ENCODE measurements at regions not wholly inside any gene's neighbourhood (a gene's known extent, or its start where the extent isn't known, plus 50 kb on each side); places are given as distances from the start of the nearest gene placed in this dataset.
A peak's percentile ranks its signal among the peaks of the same experiment; 100 is the strongest.

DNA sequence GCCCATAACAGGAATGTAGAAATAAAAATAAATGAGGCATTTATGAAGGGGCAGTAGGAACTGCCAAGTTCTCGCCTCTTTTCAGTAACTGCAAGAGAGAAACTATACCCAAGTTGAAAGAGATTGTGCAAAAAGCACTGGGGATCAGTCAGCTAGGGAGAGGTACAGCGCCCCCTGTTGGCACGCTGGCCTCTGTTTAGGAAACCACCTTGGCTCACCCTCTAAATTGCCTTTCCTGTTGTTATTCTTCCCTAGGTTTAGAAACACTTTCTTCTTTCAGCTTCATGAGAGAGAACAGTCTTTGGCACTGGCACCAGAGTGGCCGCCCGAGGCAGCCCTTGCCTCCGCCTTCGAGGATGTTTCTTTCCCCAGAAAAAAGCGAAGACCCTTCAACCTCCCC is 348.5 kb downstream of the MID1IP1 start:
- peak; percentile 77 to 89 (median 81) for DNase-seq
- TF ChIP-seq, protein P1, sequence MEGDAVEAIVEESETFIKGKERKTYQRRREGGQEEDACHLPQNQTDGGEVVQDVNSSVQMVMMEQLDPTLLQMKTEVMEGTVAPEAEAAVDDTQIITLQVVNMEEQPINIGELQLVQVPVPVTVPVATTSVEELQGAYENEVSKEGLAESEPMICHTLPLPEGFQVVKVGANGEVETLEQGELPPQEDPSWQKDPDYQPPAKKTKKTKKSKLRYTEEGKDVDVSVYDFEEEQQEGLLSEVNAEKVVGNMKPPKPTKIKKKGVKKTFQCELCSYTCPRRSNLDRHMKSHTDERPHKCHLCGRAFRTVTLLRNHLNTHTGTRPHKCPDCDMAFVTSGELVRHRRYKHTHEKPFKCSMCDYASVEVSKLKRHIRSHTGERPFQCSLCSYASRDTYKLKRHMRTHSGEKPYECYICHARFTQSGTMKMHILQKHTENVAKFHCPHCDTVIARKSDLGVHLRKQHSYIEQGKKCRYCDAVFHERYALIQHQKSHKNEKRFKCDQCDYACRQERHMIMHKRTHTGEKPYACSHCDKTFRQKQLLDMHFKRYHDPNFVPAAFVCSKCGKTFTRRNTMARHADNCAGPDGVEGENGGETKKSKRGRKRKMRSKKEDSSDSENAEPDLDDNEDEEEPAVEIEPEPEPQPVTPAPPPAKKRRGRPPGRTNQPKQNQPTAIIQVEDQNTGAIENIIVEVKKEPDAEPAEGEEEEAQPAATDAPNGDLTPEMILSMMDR (IDR thresholded peaks at IDR 0.05), result peak; percentile 52 to 73 (median 63)
- no peak for TF ChIP-seq POLR2A (IDR thresholded peaks at IDR 0.05)
- peak; percentile 75 for ATAC-seq
- no peaks in the 10 kb centered on the region for H3K27me3 ChIP-seq
- no peak overlapping the region for H3K4me3 ChIP-seq
- intact Hi-C loops (cut with DNase I), result loop anchor here (10.0 kb wide), 1 partner anchor 375 kb away; no protein-coding TSS in a partner anchor
- no peaks in the 10 kb centered on the region for H3K9me3 ChIP-seq
- H3K4me1 ChIP-seq, result peaks cover 17% of the 10 kb centered on the region
- no peaks in the 10 kb centered on the region for H3K36me3 ChIP-seq (replicated peaks in 1 of 2; ENCODE audit: insufficient read depth in 1 of 2, low read depth in 2 of 2)
- H3K27ac ChIP-seq, result no peak overlapping the region
- WGBS, 2 donors, result 26 to 30% methylated on average over 8 of the region's 8 CpGs

DNA sequence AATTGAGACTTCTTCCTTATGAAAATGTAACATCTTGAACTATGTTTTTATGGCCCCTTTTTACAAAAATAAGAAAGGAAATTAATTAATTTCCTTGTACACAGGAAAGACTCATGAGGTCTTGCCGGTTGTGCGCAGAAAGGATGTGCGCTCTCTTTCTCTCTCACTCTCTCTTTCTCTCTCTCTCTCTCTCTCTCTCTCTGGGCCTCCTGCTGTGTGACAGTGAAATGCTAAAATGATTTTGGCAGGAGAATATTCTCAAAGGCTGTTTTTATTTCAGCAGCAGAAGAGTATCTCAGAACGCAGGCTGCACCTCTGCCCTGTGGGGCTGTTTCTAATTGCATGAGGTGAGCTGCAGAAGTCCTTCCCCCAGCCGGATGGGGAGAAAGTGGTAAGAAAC is 349.0 kb downstream of the MID1IP1 start:
- ATAC-seq (no peak), DNase-seq (no peak)
- no peak for TF ChIP-seq POLR2A (IDR thresholded peaks at IDR 0.05)
- intact Hi-C loops (cut with DNase I), result no loop called here
- WGBS, 2 donors, result 56 to 82% methylated on average over 4 to 5 of the region's 5 CpGs
- Histone ChIP-seq H3K4me1 (peaks cover 17% of the 10 kb centered on the region), H3K36me3 (replicated peaks in 1 of 2; ENCODE audit: insufficient read depth in 1 of 2, low read depth in 2 of 2) (no peaks in the 10 kb centered on the region), H3K4me3 (no peak overlapping the region), H3K27ac (no peak overlapping the region), H3K27me3 (no peaks in the 10 kb centered on the region), H3K9me3 (no peaks in the 10 kb centered on the region)

DNA sequence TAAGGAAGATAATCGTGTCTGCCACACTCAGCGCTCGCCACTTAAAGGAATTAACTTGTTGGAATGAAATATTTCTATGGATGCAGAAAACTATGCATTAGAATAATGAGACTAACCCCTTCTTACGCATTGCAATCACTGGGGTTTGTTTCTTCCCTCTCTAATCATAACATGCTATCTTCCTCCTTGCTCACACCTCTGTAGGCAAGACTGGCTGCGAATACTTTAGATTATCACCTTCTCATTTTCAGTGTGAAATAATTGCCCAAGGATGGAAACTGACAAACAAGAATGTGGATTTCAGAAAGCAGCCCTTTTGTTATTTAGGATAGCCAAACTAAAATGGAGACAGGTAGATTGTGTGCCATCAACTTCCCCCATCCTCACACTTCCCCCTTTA is 349.4 kb downstream of the MID1IP1 start:
- Histone ChIP-seq H3K36me3 (replicated peaks in 1 of 2; ENCODE audit: insufficient read depth in 1 of 2, low read depth in 2 of 2) (no peaks in the 10 kb centered on the region), H3K27ac (no peak overlapping the region), H3K27me3 (no peaks in the 10 kb centered on the region), H3K9me3 (no peaks in the 10 kb centered on the region), H3K4me3 (no peak overlapping the region), H3K4me1 (peaks cover 17% of the 10 kb centered on the region)
- ATAC-seq, result no peak
- intact Hi-C loops (cut with DNase I), result no loop called here
- 76 to 77% methylated on average over 5 of the region's 5 CpGs for WGBS, 2 donors
- TF ChIP-seq, protein P1 (IDR thresholded peaks at IDR 0.05), result no peak
- TF ChIP-seq POLR2A (IDR thresholded peaks at IDR 0.05), result no peak
- no peak for DNase-seq

DNA sequence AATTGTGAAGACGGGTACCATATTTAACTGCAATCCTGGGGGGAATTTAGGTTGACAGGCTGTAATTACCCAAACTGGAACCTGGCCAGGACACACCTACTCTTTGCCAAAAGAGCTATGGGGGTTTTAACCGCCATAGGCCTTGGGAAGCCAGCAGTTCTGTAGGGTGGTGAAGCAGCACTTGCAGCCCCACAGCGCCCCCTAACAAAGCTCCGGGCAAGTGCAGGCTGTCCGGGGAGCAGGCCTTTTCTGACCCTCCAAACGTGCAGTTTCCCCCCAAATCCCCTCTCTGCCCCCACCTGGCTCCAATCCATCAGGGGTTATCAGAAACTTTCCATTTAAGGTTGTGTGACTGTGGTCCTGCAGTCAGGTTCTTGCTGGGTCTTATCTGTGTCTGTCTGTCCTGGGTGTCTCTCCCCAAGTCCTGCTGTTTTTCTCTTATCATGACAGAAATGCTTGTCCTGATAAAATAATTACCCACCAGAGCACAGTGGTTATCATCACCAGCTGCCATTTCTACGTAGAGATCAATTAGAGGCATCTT is 350.9 kb downstream of the MID1IP1 start:
- TF ChIP-seq POLR2A (IDR thresholded peaks at IDR 0.05), result no peak
- TF ChIP-seq, protein P1 (IDR thresholded peaks at IDR 0.05), result peak in 6 of 7 experiments; percentile 34 to 58 (median 52)
- DNase-seq, result peak; percentile 41 to 61 (median 60)
- no peak overlapping the region for H3K4me3 ChIP-seq
- ATAC-seq, result peak; percentile 56
- H3K9me3 ChIP-seq, result no peaks in the 10 kb centered on the region
- 48 to 49% methylated on average over 2 to 7 of the region's 7 CpGs for WGBS, 2 donors
- no peak overlapping the region for H3K27ac ChIP-seq
- H3K4me1 ChIP-seq, result peaks cover 17% of the 10 kb centered on the region
- no peaks in the 10 kb centered on the region for H3K36me3 ChIP-seq (replicated peaks in 1 of 2; ENCODE audit: insufficient read depth in 1 of 2, low read depth in 2 of 2)
- H3K27me3 ChIP-seq, result no peaks in the 10 kb centered on the region
- intact Hi-C loops (cut with DNase I), result no loop called here

DNA sequence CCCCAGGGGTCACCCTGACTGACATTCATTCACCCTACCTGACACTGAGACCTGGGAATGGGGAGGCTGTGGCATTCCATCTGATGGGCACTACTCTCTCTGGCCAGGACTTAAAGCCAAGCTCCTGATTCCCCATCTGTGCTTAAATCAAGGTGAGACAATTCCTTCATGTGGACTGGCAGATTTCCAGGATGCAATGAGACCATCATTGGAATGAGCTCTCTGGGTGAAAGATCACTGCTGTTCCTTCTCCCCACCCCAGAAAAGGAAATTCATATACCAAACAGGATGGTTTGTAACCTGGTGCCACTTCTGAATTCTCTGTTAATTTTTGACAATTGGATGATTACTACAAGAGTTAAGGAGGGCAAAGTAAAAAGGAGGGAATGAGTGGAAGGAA is 354.8 kb downstream of the MID1IP1 start:
- intact Hi-C loops (cut with DNase I), result no loop called here
- Histone ChIP-seq H3K27ac (no peak overlapping the region), H3K4me3 (no peak overlapping the region), H3K36me3 (replicated peaks in 1 of 2; ENCODE audit: insufficient read depth in 1 of 2, low read depth in 2 of 2) (no peaks in the 10 kb centered on the region), H3K4me1 (no peaks in the 10 kb centered on the region), H3K27me3 (no peaks in the 10 kb centered on the region), H3K9me3 (no peaks in the 10 kb centered on the region)
- ATAC-seq (no peak), DNase-seq (no peak)
- TF ChIP-seq, protein P1 (IDR thresholded peaks at IDR 0.05), result no peak
- no peak for TF ChIP-seq POLR2A (IDR thresholded peaks at IDR 0.05)

All from body of pancreas (tissue), 4 donors.